ENCODE measurements at regions not wholly inside any gene's neighbourhood (a gene's known extent, or its start where the extent isn't known, plus 50 kb on each side); places are given as distances from the start of the nearest gene placed in this dataset.

- Mint-ChIP-seq H3K9me3 (peaks cover 6 to 9% of the 10 kb centered on the region in 2 experiments; a peak in 3 of 5 replicates), H3K4me1 (peaks cover 17 to 22% of the 10 kb centered on the region in 2 experiments), H3K36me3 (ENCODE audit: insufficient read depth in 1 of 3, low read depth in 3 of 3) (0 out of 7 replicates have a peak, but pooled peaks cover 0 to 7% (median 4%) of the 10 kb centered on the region in 3 experiments), H3K27ac (no peak overlapping the region), H3K27me3 (ENCODE audit: low read depth) (peaks cover 3% of the 10 kb centered on the region; the same call in 1 of the 2 replicates), H3K4me3 (no peak overlapping the region)
- Histone ChIP-seq H2BK120ac (ENCODE audit: low read depth, low read length, poor library complexity, severe bottlenecking) (no peak overlapping the region), H3K9me3 (ENCODE audit: control insufficient read depth, low read depth, low read length) (no peaks in the 10 kb centered on the region), H4K5ac (ENCODE audit: insufficient read length, low read depth, low read length) (no peak overlapping the region), H3K4ac (ENCODE audit: low read depth, low read length) (no peak overlapping the region), H2BK20ac (ENCODE audit: low read depth, low read length, poor library complexity, severe bottlenecking) (no peak overlapping the region), H2BK5ac (ENCODE audit: insufficient read length, low read length) (no peak overlapping the region), H3K27me3 (ENCODE audit: insufficient read depth, low read length) (no peaks in the 10 kb centered on the region), H2BK15ac (ENCODE audit: low read depth, low read length) (no peak overlapping the region), H3K27ac (ENCODE audit: insufficient read length, low read depth, low read length) (no peak overlapping the region), H3K9ac (ENCODE audit: extremely low read depth, insufficient read length, low read length) (no peak overlapping the region), H3K23me2 (ENCODE audit: insufficient read length, low read depth, low read length, poor library complexity, severe bottlenecking) (no peaks in the 10 kb centered on the region), H3K79me1 (ENCODE audit: insufficient read depth, low read depth, low read length, poor library complexity, severe bottlenecking) (no peaks in the 10 kb centered on the region), H3K56ac (ENCODE audit: insufficient read length, low read depth, low read length) (no peak overlapping the region), H4K91ac (ENCODE audit: insufficient read length, low read depth, low read length) (no peak overlapping the region), H3K79me2 (ENCODE audit: insufficient read depth, low read length) (no peaks in the 10 kb centered on the region), H3K23ac (ENCODE audit: insufficient read length, low read depth, low read length) (no peak overlapping the region), H2AFZ (ENCODE audit: low read length) (no peak overlapping the region), H3K4me1 (ENCODE audit: insufficient read depth, low read length) (no peaks in the 10 kb centered on the region), H4K20me1 (ENCODE audit: control insufficient read depth, insufficient read depth, insufficient read length) (no peaks in the 10 kb centered on the region), H3K4me2 (ENCODE audit: insufficient read depth, insufficient read length, low read length) (no peak overlapping the region), H4K8ac (replicated peaks; ENCODE audit: insufficient read length, low read depth, low read length) (no peak overlapping the region), H3K18ac (ENCODE audit: insufficient read length, low read depth, low read length) (no peak overlapping the region), H2AK5ac (ENCODE audit: insufficient read length, low read length) (no peak overlapping the region), H3K14ac (ENCODE audit: insufficient read depth, low read length) (no peak overlapping the region), H3T11ph (ENCODE audit: low read length) (no peak overlapping the region), H2BK12ac (ENCODE audit: insufficient read length, low read depth, low read length) (no peak overlapping the region)
- TF ChIP-seq CTCF (conservative IDR thresholded peaks at IDR 0.05), result no peak
- no CpG with 5 or more reads among the region's 6 CpGs for WGBS (ENCODE audit: extremely low coverage, insufficient read length, low lambda C conversion rate)
- DNase-seq, result no peak
Measured at GRCh38 chr6:166736634-166737033, 109.6 kb upstream of the RPS6KA2 start.

Measured in H9 (cell line).